ENCODE measurements at regions not wholly inside any gene's neighbourhood (a gene's known extent, or its start where the extent isn't known, plus 50 kb on each side); places are given as distances from the start of the nearest gene placed in this dataset.
A peak's percentile ranks its signal among the peaks of the same experiment; 100 is the strongest.
"Not testable (repeated sequence)": the region's sequence is repeated elsewhere in the genome, so short reads cannot be mapped to it uniquely, and the experiment has no call there.

DNA sequence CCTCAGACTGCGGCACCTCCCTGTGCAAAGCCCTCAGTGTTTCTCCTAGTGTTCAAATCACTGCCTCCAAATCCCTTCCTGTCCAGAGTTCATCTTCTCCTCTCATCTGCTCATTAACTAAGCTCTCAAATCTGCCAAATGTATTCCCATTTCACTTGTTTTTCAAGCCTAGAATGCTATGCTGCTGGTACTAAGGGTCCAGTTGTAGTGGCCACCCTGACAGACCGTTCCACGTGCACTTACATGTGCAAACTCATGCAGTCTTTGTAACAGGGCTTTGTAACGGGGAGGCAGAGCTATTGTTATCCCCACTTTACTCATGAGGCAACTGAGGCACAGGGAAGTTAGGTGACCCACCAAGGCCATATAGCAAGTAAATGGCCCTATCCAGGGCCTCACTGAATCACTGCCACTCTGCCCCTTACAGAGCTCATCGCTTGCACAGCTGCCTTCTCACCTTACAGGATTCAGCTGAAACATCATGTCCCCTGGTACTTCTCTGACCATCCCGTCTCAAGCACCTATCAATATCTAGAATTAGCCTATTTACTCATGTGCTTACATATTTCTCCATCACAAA lies 153.0 kb upstream of the PDE1C start:
- no peak for DNase-seq (ENCODE audit: low spot score)

DNA sequence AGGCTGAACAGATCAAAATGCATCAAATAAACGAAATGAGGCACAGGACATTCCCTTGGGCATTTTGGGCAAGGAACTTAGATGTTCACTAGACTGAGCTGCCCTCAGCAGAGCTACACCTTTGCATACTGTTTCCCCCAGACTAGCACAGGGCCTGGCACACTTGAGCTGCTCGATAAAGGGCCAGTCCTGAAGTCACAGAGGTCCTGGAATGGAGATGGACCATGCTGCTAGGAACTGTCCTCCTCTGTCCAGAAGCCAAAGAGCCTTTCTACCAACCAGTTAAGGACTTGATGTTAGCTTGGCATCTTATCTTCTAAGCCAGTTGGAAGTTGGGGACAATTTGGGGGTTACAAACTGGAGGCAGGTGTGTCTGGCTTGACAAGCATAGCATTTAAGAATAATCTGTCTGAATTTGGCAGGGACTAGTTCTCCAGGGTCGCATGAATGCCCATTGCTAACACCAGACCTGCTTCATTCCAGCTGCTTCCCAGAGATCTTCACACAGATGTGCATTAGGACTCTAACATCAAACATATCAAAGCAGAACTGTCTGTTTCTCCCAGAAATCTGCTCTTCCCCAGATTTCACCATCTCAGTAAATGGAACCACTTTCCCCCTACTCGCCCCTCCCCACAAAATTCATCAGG lies 152.2 kb upstream of the PDE1C start:
- DNase-seq (ENCODE audit: low spot score) = no peak

DNA sequence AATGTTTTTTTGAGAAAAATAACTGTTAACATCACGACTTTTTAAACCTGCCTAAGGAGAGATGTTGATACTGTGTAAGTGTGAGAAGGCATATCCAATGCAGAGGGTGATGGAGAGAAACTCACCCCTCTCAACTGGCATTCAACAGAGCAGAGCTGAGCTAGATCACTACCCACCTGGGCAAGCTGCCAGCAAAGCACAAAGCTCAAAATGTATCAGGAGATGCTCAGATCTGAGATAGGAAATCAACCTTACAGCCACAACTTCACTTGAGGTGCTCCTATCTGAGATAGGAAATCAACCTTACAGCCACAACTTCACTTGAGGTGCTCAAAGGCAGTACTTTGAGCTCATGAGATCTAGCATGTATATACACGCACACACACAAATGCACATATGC lies 151.5 kb upstream of the PDE1C start:
- no peak for DNase-seq (ENCODE audit: low spot score)

DNA sequence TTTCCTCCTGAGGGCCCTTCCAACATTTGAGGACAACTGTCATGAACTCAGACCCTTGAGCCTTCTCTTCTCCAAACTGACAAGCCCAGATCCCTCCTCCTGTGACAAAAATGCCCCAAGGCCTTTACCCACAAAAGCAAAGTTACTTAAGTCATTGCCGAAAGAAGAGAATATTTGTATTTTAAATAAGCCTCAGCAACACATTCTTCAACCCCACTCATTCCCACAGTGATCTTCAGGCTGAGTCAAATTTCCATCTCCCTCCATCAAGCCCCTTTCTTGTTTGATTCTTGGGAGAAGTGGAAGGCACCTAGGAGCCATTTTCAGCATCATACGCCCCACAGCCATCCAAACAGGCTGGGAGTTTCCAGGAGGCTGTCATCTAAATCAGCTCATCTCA lies 150.8 kb upstream of the PDE1C start:
- DNase-seq (ENCODE audit: low spot score) = no peak

DNA sequence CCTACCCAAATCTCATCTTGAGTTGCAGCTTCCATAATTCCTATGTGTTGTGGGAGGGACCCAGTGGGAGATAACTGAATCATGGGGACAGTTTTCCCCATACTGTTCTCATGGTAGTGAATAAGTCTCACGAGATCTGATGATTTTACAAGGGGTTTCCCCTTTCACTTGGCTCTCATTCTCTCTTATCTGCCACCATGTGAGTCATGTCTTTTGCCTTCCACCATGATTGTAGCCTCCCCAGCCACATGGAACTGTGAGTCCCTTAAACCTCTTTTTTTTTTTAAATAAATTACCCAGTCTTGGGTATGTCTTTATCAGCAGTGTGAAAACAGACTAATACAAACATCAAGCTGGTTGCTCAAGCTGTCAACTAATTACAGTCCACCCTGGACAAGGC lies 149.6 kb upstream of the PDE1C start:
- not testable (repeated sequence) for DNase-seq (ENCODE audit: low spot score)

DNA sequence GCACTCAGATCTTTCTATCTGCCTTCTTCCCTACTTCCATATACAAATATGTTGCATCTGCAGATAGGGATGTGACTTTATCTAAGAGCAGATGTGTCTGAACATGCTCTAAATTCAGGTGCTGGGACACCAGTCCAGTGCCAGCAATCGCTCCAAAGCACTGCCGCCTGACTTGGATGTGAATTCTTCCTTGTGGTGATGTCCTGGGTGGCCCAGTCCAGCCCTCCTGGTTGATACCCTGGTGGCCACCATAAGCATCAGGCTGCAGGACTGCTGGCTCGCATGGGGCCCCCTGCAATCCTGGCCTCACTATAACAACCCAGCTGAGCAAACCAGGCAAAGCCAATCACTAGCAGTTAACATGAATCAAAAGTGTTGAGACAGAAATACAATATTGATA lies 149.2 kb upstream of the PDE1C start:
- DNase-seq (ENCODE audit: low spot score) = no peak

DNA sequence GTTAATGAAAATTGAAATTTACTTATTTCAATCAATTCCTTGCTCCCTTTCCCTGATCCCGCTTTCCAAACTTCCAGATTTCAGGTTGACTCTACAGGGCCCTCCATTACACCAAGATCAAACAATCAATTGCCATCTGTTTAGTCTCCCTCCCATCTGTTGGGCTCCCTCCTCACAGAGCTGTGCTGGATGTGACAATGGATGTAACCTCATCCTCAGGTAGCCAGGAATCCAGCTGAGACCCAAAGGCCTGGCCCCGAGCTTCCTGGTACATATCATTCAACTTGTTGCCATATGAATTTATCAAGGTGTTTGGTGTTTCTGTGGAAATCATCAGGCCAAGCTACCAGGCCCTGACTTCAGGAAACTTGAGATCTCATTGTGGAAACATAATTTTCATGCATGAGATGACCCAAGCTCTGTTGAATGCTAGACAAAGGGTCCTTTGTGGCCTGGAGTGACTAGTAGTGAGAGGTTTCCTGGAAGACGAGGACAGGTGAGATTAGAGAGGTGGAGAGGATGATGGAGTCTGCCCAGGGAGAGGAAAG lies 148.6 kb upstream of the PDE1C start:
- no peak for DNase-seq (ENCODE audit: low spot score)

DNA sequence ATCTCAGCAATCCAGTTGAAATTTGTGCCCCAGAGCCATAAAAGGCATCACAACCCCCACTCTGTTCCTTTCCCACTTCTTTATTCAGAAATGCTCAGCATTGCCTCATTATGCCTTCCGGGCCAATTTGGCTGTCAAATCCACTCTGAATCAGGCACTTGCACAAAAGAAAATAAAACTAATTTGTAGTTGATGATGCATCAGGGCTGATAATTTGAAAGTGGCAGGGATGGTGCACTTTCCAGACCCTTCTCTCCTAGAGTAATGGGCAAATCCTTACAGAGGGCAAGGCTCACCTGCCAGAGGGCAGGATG lies 147.9 kb upstream of the PDE1C start:
- DNase-seq (ENCODE audit: low spot score) = peak; percentile 63

DNA sequence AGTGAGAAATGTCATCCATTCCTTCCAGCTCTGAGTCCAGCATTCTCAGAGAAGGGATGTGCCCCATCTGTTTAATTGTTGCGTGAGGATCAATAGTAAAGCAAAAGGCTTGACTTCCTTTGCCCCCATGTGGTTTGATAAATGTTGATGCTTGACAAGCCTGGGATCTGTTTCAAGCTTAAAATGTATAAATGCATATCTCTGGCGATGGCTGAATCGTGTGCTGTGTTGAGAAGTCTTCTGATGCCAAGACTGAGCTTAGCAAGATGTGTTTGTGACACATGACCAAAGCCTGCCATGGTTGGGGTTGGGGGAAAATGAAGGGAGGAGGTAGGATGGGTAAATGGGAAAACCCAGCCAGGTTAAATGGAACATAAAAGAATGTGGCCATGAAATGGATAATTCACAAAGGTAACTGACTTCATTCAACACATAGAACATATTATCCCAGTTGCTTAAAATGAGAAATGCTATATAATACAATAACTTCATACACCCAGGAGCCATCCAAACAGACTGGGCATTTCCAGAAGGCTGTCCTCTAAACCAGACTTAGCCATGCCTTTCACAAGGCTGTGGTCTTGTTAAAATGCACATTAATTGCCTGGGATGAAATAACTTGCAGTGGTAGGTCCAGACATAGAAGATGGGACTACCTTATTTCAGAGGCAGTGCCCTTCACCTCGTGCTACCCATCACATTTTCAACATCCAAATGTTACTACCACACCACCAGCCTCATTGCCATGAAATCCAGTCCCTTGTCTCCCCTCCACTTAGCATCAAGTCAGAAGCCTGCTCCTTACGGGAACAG lies 147.3 kb upstream of the PDE1C start:
- no peak for DNase-seq (ENCODE audit: low spot score)

DNA sequence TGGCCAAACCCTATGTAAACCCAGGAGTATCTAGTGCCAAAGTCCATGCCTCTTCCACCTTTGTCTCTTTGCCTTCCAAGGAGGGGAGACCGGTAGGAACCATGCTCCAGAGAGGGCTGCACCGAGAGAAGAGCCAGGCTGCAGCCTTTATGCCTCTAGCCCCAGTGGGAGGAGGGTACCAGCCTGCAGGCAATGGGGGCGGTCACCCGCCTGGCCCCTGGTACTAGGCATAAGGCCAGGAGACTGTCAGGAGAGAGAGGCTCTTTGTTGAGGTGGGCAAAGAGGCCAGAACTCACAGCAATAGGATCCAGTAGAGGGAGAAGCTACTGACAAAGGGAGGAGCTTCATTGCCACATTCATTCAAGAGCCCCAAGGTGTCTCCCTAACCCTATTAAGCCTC lies 146.6 kb upstream of the PDE1C start:
- no peak for DNase-seq (ENCODE audit: low spot score)

DNA sequence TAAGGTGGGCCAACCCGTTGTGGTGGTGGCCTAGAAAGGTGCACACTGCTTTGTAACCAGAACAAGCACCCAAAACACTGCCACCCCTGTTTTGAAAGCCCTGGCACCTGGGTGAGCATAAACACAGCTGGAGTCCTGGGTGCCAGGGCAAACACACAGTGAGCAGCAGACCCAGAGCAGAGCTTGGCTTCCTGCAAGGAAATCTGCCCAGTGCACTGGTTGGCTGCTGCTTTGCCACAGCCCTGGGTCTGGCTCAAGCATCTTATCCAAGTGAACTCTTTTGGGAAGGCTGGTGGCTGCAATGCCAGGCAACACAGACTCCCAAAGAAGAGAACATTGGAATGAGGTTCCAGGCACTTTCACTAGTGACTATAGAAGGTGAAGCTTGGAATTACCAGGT lies 145.5 kb upstream of the PDE1C start:
- no peak for DNase-seq (ENCODE audit: low spot score)

DNA sequence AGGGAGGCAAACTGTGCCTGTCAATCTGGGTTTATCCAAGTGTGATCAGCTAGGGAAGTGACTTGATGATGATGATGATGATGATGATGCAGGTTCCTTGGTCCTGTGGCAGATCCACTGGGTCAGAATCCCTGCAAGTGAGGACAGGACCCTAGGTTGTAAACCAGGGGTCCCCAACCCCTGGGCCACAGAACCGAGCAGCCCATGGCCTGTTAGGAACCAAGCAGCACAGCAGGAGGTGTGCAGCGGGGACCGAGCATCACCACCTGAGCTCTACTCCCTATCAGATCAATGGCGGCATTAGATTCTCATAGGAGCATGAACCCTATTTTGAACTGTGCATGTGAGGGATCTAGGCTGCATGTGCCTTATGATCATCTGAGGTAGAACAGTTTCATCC lies 144.7 kb upstream of the PDE1C start:
- DNase-seq (ENCODE audit: low spot score) = no peak

DNA sequence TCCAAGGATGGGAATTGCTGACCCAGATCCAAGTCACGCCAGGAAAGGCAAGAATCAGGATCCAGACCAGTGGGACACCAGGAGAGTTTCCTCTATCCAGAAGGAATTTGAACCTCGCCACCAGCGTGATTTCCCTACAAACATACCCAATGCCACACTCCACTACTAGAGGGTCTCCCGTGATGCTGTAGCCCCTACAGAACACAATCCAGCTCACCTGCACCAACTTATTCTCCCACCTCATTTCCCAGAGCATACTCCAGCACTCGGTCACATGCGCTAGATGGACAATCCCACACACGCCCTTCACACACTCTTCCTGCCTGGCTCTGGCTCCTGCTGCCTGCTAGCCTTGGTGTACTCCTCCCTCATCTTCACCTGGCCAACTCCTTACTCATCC lies 142.1 kb upstream of the PDE1C start:
- no peak for DNase-seq (ENCODE audit: low spot score)

DNA sequence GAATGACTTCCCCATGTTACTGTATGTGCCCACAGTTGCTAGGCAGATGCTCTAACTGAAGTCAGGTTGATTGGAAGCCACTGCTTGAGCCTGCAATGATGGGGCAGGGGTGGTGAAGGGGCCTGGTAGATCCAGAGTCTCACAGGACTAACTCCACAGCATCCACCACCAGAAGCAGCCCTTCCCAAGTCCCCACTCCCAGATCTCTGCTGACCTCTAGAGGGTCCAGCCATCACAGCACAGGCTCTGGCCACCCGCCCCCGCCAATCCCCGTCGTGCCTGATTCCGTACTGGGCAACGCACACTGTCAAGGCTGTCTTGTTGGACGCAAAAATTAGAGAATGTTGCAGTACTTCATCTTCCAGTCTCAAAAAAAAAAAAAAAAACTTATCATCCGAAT lies 136.8 kb upstream of the PDE1C start:
- no peak for DNase-seq (ENCODE audit: low spot score)

DNA sequence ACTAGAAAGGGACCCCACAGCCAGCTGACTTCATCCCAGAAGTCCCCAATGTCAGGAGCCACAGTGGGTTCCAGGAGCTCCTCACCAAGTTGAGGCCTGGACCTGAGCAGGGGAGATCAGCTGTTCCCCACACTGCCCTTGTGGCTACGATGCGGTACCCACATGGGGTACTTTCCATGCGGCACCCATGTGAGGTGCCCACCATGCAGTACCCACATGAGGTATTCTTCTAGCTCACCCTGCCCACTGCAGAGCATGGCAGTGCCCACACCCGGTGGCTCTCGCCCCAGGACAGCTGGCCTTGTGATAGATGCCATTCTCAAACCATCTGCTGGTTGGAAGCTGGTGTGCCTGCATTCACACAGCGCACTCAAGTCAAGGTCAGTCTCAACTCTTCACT lies 136.3 kb upstream of the PDE1C start:
- no peak for DNase-seq (ENCODE audit: low spot score)

DNA sequence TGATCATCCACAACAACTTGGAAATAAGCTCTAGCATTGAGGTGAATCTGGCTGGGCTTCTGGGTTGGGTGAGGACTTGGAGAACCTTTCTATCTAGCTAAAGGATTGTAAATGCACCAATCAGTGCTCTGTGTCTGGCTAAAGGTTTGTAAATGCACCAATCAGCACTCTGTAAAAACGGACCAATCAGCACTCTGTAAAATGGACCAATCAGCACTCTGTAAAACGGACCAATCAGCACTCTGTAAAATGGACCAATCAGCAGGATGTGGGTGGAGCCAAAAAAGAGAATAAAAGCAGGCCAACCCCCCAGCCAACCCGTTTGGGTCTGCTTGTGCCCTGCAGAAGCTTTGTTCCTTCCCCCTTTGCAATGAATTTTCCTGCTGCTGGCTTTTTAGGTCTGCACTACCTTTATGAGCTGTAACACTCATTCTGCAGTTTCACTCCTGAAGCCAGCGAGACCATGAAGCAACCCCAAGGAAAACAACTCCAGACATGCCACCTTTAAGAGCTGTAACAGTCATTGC lies 135.2 kb upstream of the PDE1C start:
- not testable (repeated sequence) for DNase-seq (ENCODE audit: low spot score)

DNA sequence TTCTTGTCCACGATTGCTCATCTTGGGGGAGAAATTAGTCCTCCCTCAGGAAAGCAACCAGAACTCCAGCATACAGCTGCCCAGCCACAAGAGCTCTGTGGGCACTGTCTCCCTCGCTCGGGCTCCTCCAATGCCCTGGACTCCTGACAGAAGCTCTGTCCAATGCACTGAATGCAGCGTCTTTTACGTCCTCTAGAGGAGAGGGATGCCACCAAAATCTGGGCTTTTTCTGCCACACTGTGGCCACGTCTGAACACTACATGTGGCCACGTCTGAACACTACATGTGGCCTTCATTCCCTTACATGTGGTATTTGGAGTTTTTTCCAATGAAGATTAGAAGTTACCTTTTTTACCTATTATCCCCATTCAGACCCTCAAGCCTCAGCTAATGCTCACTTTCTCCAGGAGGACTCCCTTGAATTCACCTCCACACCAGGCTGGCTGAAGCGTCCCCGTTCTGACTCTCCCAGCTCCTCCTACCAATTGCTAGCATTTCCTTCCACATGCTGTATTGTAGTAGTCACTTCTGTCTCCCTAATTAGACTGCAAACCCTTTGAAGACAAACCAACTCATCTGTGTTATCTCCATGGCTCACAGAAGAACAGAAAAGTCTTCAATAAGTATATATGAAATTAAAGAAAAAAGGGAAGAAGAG lies 134.3 kb upstream of the PDE1C start:
- peak; percentile 89 for DNase-seq (ENCODE audit: low spot score)

DNA sequence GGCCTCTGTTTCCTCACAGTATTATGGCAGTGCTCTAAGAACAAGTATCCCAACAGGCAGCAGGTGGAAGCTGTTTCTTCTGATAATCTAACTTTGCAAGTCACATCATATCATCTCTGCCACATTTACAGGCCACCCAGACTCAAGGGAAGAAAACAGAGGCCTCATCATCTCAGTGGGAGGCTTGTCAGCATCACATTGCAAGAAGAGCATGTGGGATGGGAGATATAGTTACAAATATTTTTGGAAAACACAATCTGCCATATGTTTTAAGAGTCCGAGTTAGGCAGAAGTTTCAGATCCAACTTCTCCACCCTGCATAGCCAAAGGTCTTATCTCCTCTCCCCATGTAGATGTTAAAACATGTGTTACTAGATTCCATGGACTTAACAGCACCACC lies 130.4 kb upstream of the PDE1C start:
- no peak for DNase-seq (ENCODE audit: low spot score)

DNA sequence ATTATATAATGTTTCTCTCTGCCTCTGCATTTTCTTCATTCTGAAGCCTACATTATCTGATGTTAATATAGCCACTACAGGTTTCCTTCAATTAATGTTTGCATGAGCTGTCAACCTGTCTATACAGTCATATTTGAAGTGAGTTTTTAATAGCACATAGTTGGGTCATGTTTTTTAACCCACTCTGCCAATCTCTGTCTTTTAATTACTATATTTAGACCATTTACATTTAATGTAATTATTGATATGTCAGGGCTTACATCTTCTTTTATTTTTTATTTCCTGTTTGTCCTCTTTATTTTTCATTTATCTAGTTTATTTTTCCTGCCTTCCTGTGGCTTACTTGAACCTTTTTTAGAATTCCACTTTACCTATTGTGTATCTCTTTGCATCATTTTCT lies 124.3 kb upstream of the PDE1C start:
- DNase-seq (ENCODE audit: low spot score) = no peak

DNA sequence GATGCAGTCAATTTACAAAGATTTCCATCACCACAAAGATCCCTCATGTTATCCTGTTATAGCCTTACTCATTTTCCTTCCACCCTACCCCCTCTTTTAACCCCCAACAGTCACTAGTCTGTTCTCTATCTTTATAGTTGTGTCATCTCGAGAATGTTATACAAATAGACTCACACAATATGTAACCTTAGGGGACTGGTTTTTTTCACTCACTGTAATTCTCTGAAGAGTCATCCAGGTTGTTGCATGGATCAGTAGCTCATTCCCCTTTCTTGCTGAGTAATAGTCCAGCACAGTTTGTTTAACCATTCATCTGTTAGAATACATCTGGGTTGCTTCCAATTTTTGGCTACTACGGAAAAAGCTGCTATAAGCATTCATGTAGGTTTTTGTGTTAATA lies 121.1 kb upstream of the PDE1C start:
- DNase-seq (ENCODE audit: low spot score) = no peak

DNA sequence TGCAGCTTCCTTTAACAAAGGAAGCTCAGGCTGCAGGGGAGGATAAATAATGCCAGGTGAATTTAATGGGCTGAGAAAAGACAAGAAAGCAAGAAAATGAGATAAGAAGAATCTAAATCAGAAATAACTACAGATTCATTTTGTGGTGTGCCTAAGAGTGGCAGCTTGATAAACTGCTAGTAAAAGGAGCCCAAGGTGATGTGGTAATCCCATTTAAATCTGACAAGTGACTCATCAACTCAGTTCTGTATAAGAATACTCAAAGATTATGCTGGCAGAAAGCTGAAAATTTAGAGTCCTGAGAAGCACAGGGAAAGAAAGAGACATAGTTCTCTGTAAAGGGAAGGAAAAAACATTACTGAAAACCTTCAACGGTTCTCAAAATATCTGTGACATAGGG lies 109.4 kb upstream of the PDE1C start:
- DNase-seq (ENCODE audit: low spot score) = peak; percentile 8

DNA sequence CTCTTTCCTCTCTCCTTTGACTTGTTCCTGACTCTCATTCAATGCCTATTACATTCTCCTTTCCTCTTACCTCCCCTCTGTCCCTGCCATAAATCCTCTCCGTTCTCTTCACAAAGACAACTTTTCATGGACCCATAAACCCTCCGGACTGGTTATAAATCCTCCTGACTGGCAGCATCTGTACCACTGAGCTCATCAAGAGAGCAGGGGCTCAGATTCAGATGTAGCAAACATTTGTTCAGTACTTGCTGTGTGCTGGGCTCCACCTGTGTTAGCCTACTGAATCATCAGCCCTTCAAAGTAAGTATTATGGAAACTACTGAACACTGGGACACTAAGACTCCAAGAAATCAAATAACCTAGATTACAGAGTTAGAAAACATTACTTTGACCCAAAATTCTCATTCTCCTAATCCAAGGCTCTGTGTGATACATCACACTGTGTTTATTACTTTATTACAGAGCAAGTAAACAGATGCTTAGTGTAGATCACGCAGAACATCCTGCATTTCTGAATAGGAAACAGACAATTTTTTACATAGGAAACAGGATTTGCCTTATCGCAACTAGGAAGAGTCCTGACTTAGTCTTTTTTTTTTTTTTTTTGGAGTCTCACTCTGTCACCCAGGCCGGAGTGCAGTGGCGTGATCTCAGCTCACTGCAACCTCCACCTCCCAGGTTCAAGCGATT lies 108.6 kb upstream of the PDE1C start:
- no peak for DNase-seq (ENCODE audit: low spot score)
